NCI-H187 treated with DMSO at 0.1 percent for 48 hours (cell line): ENCODE measurements at regions not wholly inside any gene's neighbourhood (a gene's known extent, or its start where the extent isn't known, plus 50 kb on each side); places are given as distances from the start of the nearest gene placed in this dataset.

ENCODE experiments used
- DNase-seq: peaks from one replicate; lab custom pipeline; 2025; lab: John Stamatoyannopoulos, UW

DNA sequence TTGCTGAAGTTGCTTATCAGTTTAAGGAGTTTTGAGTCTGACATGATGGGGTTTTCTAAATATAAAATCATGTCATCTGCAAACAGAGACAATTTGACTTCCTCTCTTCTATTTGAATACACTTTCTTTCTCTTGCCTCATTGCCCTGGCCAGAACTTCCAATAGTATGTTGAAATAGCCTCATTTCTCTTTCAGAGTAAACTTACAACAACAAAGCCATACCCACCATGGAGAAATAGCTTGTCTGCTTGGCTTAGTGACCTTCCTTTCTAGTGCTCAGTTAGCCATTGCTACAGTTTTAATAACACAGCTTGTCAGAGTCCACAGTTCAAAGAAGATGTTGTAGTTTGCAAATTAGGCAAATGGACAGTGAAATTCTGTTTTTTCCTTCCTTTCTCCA is 228.0 kb downstream of the ETAA1 start:
- no peak for DNase-seq

GRCh38 chr2:67625690-67626475 is 228.8 kb downstream of the ETAA1 start:
- DNase-seq = no peak

- DNase-seq = no peak
Observed at GRCh38 chr2:67626656-67627055, 229.5 kb downstream of the ETAA1 start.

DNA sequence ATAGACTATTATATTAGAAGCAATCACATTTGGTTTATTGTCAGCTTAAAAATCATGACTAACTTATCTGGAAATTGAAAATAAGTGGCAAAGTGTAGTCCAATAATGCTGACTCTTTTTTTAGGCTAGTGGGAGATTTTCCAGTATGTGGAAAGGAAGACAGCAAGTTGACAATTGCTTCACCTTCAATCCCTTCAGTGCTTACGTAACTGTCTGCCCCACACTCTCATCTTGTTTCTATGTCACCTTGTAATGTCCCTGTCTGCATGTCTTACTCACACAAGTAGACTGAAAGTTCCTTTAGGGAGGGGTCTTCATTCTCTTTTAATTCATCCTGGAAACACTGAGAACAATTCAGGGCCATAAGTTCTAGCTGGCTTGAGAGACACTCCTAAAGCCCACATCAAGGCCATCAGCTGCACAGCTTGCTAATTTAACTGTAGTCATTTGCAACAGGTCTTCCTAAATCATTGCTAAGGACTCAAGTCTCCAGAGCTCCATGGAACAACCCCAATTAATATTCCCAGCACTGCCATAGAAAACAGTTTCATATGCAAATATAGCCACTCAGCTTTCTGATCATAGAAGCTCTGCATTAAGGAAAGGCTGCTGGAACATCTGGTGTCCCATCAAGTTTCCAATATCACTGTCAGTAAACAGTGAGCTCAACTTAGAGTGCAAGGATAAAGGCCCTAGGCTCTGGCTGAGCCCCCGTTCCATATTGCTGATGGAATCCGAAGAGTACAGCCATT is 230.5 kb downstream of the ETAA1 start:
- no peak for DNase-seq

- DNase-seq = no peak
Observed at GRCh38 chr2:67628892-67629291, 231.8 kb downstream of the ETAA1 start.

GRCh38 chr2:67631483-67631882 is 234.3 kb downstream of the ETAA1 start:
- DNase-seq = no peak

- DNase-seq = no peak
Observed at GRCh38 chr2:67633212-67633856, 236.2 kb downstream of the ETAA1 start.

DNA sequence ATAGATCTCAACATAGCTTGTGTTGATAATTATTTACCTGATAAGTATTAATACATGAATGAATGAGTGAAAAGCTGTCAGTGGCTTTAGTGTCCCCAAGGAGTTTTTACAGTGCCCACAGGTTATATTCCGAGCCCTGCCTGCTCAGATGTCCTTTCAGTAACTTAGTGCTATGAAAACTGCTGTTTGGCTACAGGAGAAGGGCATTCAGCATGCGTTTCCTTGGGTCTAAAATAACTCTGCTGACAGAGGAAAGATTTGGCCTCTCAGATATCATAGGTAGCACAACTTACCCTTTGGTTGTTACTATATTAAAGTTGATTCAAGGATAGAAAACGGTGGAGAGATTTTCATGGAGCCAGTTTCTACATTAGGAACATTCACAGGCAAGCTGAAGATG is 241.0 kb downstream of the ETAA1 start:
- no peak for DNase-seq

DNA sequence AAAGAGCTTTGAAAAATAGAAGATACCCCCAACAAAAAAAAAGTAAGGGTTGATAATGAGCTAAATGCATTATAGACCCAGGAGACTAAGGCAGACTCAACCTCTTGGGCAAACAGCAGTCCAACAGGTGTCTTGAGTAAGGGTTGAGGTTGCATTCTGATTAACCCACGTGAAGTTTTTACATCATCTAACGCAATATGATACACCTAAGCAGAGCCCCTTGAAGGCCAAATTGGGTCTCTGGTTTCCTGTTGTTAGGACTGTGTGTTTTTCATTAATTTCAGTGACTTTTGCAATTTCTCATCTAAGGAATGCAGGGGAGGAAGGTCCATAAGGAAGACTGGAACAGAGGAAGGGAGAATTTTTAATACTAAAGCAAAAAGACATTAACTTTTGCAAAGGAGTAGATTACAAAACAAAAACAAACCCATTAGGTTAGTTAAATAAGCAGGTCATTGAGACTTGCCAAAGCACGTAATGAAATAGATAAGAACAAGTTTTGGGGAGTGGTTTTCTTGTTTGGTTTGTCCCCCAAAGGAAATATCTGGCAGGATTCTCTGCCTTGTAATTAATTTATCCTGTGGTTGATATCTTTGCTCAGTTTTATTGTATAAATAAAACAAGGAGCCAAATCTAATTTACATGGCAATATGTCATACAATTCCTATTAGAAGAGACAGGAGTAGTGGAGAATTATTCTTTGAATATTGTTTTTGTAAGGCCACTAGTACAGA is 244.3 kb downstream of the ETAA1 start:
- DNase-seq = no peak

GRCh38 chr2:67642046-67642382 is 244.9 kb downstream of the ETAA1 start:
- DNase-seq = no peak

- no peak for DNase-seq
Observed at GRCh38 chr2:67642961-67643360, 245.8 kb downstream of the ETAA1 start.

DNA sequence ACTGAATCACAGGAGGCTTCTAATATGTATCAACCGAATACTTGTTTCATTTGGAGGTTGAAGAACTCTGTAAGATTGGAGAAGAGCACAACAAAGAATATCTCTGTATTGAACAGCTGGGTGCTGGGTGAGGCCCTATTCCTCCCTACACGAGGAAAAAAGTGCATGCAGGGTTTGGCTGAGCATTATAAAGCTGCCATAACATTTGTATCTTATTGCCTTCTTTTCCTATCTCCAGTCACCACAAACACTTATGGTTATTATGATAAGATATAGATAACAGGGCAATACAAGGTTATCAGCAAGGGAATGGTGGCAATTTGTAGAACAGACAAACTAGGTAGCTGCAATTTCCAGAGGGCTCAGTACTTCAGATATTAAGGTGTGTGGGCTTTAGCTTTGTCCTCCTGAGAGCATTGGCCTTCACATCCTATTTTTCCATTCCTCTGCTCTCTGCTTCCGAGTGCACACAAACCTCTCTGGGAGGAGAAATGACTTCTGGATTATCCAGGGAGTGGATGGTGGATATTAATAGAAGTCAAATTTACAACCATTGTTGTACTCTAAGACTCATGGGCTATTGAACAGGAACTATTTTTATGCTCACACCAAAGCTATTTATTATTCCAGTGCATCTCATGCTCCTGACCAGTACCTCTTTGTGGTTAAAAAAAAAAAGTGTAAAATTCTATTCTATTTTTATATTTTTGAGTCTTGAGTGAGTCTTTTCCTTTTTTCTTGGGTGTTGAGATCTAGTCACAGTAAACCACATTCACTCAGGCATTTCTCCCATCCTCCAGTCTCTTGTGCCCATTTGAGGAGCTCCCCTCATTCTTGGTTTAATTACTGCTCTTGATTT is 248.4 kb downstream of the ETAA1 start:
- DNase-seq = no peak

- DNase-seq = no peak
Observed at GRCh38 chr2:67646714-67647333, 249.7 kb downstream of the ETAA1 start.

- DNase-seq = no peak
Observed at GRCh38 chr2:67649331-67650261, 252.5 kb downstream of the ETAA1 start.

DNA sequence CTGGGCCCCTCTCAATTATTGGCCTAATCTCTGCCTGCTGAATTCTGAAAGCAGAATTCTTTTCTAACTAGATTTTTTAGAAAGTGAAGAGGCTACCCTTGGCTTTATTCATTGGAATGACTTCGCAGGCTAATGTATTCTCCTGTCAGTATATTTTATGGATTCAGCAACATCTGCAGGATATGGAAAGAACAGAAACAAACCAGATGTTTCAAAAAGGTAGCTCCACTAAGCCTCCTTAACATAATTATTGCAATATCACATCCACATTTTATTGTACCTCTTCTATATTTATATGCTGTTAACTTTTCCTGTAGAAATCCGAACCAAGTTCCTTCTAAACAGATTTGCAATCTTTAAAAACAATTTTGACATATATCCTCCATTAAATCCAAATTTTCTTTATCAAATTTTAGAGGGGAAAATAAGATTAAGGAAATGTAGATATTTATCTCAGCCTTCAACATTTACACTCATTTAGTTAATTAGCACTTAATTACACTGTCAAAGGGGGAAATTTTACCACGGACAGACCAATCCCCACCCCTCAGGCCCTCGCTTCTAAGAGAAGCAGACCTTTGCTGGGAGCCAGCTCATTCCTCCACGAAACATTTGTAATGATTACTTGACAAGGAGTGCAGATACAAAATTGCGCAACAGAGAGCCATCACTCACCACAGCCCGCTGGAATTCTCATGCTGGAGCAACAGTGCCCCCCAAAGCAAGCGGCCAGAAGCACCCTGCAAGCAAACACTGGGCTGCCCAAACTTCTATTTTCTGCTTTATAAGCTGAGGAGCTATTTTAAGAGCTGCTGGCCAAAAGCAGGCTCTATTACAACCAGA is 253.4 kb downstream of the ETAA1 start:
- peak; percentile 9 for DNase-seq

DNA sequence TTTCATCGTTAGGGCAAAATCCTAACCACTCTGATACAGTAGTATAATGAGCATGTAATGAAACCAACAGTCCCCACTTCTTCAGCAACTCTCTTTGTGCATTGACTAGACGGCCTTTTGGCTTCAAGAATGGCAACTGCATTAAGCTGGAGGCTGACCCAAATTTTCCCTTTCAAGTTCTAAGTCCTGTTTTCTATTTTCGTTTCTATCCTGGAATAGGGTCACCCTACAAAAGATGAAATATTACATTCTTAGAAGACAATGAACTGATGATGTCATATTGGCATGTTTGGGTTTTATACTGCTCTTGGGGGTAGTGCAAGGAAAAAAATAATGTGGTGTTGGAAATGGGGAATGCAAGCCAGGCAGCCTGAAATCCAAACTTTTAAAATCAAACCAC is 254.4 kb downstream of the ETAA1 start:
- no peak for DNase-seq

GRCh38 chr2:67652679-67653078 is 255.5 kb downstream of the ETAA1 start:
- DNase-seq = no peak

DNA sequence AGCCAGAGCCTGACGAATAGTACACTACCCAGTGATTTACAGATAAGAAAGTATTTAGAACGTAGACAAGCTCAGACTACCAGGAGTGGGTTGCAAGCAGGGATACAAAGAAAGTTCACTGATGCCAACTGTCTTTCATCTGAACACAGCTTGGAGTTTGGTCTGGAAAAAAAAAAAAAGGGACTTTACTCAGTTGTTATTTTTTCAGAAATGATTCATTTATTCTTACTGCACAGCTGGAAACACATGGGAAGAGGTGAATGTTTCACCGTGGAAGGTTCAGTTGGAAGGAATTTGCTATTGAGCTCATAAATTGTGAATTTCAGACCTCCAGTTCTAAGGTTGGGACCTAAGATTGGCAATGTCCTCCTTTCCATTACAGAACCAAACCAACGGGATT is 259.7 kb downstream of the ETAA1 start:
- no peak for DNase-seq

- no peak for DNase-seq
Observed at GRCh38 chr2:67658820-67659219, 261.7 kb downstream of the ETAA1 start.
